T1000 (cell line): ENCODE measurements at regions not wholly inside any gene's neighbourhood (a gene's known extent, or its start where the extent isn't known, plus 50 kb on each side); places are given as distances from the start of the nearest gene placed in this dataset.

Source experiments
- DNase-seq: peaks from one replicate; lab custom pipeline; 2025; ENCODE audit warnings: mixed read lengths; lab: John Stamatoyannopoulos, UW

DNA sequence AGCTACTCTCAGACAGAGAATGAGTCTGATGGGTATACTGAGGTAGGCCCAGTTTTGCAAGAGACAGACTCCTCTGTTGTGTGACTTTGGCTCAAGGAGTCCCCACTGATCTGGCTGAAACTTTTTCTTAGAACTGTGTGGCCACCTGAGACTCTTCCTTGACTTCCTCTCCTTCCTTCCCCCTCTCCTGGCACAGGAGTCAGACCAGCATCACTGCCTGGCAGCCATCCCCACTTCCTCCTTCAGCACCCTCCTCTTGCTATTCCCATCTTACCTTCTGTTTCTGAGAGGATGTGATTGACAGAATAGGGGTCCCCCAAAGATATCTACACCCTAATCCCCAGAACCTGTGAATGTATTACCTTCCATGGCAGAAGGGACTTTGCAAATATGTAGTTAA lies 351.1 kb downstream of the MN1 start:
- DNase-seq: no peak

- DNase-seq: no peak
Measured at GRCh38 chr22:27452245-27452644, 349.3 kb downstream of the MN1 start.

DNA sequence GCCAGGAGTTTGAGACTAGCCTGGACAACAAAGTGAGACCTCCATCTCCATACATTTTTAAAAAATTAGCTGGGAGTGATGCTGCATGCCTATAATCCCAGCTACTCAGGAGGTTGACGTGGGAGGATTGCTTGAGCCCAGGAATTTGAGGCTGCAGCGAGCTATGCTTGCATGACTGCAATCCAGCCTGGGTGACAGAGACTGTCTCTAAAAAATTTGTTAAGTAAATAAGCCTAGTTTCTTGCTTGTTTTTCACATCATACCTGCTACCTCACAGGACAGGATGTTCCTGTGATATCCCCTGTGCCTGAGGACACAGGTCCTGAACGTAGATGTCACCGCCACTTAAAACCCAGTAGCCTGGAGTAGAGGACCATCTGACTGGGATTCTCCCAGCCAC lies 348.6 kb downstream of the MN1 start:
- DNase-seq: no peak

GRCh38 chr22:27453725-27454124 lies 347.8 kb downstream of the MN1 start:
- no peak for DNase-seq

GRCh38 chr22:27454807-27455450 lies 346.6 kb downstream of the MN1 start:
- DNase-seq: no peak

DNA sequence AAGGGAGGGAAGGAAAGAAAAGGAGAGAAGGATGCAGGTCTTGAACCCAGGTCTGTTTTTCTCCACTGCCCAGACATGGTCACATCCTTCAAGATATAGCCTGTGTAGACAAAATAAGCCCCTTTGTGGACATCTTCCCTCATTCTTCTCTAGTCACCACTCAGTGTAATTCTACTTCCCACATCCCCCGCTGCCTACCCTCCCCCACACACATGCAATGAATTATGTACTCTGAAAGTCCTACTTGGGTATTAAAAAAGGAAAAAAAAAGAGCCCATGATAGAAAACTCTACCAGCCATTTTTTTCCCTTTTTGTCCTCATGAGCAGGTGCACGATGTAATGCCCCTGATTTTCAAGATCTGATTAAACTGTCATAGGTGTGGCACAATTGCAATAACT lies 346.0 kb downstream of the MN1 start:
- DNase-seq: no peak

- DNase-seq: peak; percentile 54
Measured at GRCh38 chr22:27456696-27457503, 344.7 kb downstream of the MN1 start.

GRCh38 chr22:27459999-27460398 lies 341.6 kb downstream of the MN1 start:
- DNase-seq: no peak

DNA sequence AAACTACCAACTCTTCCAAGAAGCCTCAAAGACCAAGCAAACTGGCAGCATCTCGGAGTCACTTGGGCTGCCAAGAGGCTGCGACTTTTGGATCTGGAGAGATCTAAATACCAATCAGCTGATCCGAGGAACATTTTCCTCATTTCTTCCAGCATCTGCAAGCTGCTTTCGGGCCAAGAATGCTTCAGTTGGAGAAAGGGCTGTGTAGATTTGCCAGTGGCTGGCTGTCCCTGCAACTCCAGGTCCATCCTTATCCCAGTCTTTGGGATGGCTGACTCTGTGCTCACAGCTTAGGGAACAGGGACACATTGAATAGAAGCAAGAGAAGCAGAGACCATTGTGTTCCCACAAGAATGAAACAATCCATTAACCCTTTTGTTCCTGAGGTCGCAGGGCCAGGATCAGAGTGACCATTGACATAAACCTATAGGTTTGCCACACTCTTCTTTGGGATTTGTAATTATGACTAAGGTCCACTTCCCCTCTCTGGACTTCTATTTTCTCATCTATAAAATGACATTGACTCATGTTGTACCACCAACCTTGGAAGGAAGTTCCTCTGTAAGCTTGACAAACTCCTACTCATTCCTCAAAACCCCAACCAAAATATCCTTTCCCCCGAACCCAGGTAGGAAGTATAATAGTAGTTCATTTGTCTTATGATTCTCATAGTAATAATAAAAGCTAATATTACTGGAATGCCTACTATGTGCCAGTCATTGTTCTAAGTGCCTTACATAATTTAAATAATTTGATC lies 340.8 kb downstream of the MN1 start:
- no peak for DNase-seq

DNA sequence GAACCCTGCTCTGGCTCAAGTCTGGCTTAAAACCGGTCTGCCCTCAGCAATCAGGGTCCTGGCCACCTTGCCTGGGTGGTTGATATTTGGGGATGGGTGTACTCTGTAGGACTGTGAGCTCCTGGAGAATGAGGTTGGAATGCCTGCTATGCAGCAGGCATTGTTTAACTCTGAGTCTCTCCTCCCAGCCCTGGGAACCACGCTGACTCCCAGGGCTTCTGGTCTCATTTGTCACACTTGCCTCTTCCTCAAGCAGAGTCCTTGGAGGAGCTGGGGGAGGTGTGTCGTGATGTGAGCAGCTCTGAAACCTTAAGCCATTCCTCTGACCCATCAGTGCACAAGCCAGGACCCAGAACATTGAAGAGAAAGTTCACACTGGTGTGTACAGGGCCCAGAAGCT lies 340.1 kb downstream of the MN1 start:
- DNase-seq: peak; percentile 15

DNA sequence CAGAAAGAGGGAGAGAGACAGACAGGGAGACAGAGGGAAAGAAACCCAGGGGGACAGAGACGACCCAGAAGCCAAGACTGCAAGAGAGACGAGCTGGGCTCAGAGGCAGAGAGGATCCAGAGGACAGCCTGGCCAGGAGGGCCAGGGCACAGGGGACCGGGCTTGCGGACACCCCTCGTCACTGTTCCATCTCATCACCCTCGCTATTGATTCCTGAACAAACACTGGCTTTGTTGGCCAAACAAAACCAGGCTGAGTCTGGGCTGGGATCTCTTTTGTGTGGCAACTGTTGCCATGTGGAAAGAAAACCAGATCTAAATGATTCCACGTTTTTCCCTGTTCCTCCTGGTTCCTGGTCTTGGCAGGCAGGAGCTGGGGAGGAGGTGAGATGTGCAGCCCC lies 339.4 kb downstream of the MN1 start:
- DNase-seq: no peak

GRCh38 chr22:27463121-27463660 lies 338.4 kb downstream of the MN1 start:
- no peak for DNase-seq

DNA sequence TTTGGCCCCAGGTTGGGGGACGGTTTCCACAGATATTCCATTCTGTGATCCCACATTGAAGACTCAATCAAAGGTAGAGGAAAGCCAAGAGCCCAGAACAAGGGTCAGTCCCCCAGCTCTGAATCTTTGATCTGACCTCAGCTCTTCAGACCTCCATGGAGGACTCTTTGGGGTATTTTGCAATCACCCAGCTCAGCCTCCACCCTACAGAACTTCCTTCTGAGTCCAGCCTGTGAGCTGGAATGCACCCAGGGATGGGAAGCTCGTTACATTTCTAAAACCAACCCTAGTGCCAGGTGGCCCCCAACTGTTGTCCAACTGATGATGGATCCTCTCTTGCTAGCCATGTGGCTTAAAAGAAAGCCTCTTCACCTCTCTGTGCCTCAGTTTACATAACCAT lies 335.3 kb downstream of the MN1 start:
- no peak for DNase-seq

GRCh38 chr22:27466778-27467438 lies 334.6 kb downstream of the MN1 start:
- DNase-seq: no peak

DNA sequence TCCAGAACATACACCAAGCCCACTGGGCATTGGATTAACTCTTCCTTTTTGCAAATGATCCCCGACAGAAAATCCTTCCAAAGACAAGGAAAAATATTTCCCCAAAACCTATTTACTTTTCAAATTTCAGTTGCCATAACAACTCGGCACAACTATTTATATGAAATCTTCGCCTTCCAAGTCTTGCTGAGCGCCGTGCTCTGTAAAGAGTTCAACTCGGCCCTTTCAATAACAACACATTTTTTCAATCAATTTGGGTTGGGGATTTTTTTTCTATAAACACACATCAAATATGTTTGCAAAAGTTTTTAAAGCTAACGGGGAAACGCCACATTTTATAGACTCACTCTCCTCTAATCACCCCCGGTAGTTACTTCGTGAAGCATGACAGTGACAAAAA lies 333.8 kb downstream of the MN1 start:
- no peak for DNase-seq

DNA sequence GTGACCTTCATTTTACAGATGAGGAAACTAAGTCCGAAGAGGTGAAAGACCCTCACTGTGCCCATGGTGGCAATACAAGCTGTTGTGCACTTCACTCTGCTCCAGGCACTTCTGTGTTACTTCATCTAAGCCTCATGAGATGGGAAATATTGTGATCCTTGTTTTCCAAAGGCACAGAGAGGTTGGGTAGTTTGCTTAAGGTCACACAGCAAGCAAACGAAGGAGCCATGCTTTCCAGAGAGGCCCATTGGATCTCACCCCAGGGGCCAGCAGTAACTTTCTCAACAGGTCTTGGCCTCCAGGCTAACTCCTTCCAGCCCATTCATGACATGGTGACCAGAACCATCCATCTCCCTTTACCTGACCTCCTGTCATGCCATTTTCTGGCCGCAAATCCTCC lies 332.8 kb downstream of the MN1 start:
- DNase-seq: no peak

- no peak for DNase-seq
Measured at GRCh38 chr22:27470169-27470772, 331.3 kb downstream of the MN1 start.

DNA sequence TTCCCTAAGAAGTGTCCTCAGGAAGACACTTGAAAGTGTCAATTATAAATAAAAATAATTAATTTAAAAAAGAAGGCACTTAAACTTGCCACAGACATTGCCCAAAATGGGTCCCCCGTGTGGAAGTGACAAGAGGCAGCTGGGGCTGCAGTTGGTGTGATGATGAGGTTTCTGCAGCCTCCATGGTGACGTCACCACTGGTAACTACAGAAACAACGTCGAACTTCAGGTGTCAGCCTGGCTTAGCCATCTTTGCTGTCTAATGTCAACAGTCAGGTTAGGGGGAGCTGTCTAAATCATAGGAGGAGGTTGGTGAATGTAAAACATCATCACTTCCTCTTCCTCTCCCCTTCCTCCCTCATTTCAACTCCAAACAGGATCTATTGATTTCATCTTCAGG lies 328.6 kb downstream of the MN1 start:
- no peak for DNase-seq

GRCh38 chr22:27473533-27473932 lies 328.0 kb downstream of the MN1 start:
- no peak for DNase-seq

DNA sequence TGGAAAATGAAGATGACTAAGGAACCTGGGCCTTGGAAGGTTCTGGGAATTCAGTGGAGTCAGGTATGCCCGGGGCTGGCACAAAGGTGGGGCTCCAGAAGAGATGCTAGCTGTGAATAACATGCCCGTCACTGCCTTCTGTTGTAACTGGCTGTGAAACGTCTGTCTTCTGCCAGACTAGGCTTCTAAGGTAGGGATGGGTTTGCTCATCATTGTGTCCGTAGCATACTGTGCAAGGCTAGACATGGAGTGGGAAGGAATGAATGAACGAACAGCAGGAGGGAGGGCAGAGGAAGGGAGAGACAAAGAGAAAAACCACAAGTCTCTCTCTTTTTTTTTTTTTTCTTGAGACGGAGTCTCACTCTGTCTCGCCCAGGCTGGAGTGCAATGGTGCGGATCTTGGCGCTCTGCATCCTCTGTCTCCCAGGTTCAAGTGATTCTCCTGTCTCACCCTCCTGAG lies 327.4 kb downstream of the MN1 start:
- no peak for DNase-seq

DNA sequence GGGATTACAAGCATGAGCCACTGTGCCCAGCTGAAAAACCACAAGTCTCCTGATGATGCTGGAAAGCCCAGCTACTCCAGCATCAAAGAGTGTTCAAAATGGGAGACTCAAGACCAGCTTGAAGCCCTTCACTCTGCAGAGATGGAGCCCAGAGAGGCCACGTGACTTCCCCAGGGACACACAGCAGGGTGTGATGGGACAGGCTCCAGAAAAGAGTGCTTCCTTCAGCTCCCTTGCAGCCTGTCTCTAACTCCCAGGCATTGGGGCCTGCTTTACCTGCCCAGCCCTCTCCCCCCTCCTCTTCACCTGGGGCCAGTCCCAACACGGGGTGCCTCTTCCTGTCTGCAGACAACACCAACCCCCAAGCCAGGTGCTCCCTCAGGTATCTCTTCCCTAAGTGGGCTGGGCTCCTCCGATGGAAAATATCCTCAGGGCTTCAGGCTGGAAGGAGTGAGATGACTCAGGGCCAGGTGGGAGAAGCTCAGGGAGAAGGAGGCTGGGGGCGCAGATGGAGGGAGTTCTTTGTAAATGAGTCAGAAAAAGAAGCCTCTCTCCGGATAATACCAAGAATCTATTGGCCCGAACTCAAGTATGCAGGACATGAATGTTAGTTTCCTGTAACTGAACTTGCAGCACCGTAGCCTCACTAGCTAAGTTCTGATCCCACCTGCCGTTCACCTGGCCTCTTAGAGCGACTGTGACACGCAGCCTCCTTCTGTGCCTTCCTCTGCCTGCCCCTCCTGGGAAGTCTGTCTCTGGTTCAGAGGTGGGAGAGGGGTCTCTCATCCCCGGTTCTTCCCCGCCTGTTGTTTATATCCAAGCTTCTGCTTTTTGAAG lies 326.6 kb downstream of the MN1 start:
- DNase-seq: peak; percentile 64
